ENCODE measurements at regions not wholly inside any gene's neighbourhood (a gene's known extent, or its start where the extent isn't known, plus 50 kb on each side); places are given as distances from the start of the nearest gene placed in this dataset.
"Not testable (repeated sequence)": the region's sequence is repeated elsewhere in the genome, so short reads cannot be mapped to it uniquely, and the experiment has no call there.

GRCh38 chr5:50591338-50591737, 75.1 kb upstream of the PARP8 start:
- not testable (repeated sequence) for TF ChIP-seq CTCF, POLR2A (IDR thresholded peaks at IDR 0.05)

Measured in heart left ventricle (tissue), 13 donors.